ENCODE measurements at regions not wholly inside any gene's neighbourhood (a gene's known extent, or its start where the extent isn't known, plus 50 kb on each side); places are given as distances from the start of the nearest gene placed in this dataset.

- no peaks in the 10 kb centered on the region for H3K4me1 ChIP-seq
- H3K27me3 ChIP-seq (replicated peaks; ENCODE audit: control insufficient read depth, insufficient read depth, low read length) = no peaks in the 10 kb centered on the region
- H3K4me1 Mint-ChIP-seq (ENCODE audit: low read depth, unreplicated experiment) = no peaks in the 10 kb centered on the region
- ChIA-PET CTCF (no interaction called here), POLR2A (no interaction called here)
- no peak for TF ChIP-seq CTCF (IDR thresholded peaks at IDR 0.05; ENCODE audit: insufficient read depth in 1 of 2, low read depth in 1 of 2, low read length in 1 of 2, severe bottlenecking in 1 of 2, unreplicated experiment in 1 of 2)
- H3K9me3 Mint-ChIP-seq (ENCODE audit: unreplicated experiment) = no peaks in the 10 kb centered on the region
- H3K27me3 Mint-ChIP-seq (ENCODE audit: insufficient read depth, unreplicated experiment) = no peaks in the 10 kb centered on the region
- DNase-seq = no peak
- no peaks in the 10 kb centered on the region for H3K36me3 Mint-ChIP-seq (ENCODE audit: insufficient read depth, unreplicated experiment)
- no peaks in the 10 kb centered on the region for H3K9me3 ChIP-seq
- no peak overlapping the region for H3K4me3 ChIP-seq (ENCODE audit: low read depth, low read length)
- intact Hi-C loops (cut with micrococcal nuclease; ENCODE audit: unreplicated experiment) = no loop called here
- H3K27ac Mint-ChIP-seq (ENCODE audit: unreplicated experiment) = no peak overlapping the region
- BruUV-seq (replicated peaks) = no TSS peak
- H3K36me3 ChIP-seq (ENCODE audit: control insufficient read depth, insufficient read depth, low read length) = no peaks in the 10 kb centered on the region
- no peak overlapping the region for H3K4me3 Mint-ChIP-seq (ENCODE audit: unreplicated experiment)
Observed at GRCh38 chr18:60950634-60951033, 382.6 kb upstream of the CDH20 start.

GRCh38 chr18:60951091-60951490, 382.1 kb upstream of the CDH20 start:
- intact Hi-C loops (cut with micrococcal nuclease; ENCODE audit: unreplicated experiment) = no loop called here
- Histone ChIP-seq H3K36me3 (ENCODE audit: control insufficient read depth, insufficient read depth, low read length) (no peaks in the 10 kb centered on the region), H3K4me1 (no peaks in the 10 kb centered on the region), H3K4me3 (ENCODE audit: low read depth, low read length) (no peak overlapping the region), H3K27me3 (replicated peaks; ENCODE audit: control insufficient read depth, insufficient read depth, low read length) (no peaks in the 10 kb centered on the region), H3K9me3 (no peaks in the 10 kb centered on the region)
- Mint-ChIP-seq H3K9me3 (ENCODE audit: unreplicated experiment) (no peaks in the 10 kb centered on the region), H3K4me1 (ENCODE audit: low read depth, unreplicated experiment) (no peaks in the 10 kb centered on the region), H3K27me3 (ENCODE audit: insufficient read depth, unreplicated experiment) (no peaks in the 10 kb centered on the region), H3K4me3 (ENCODE audit: unreplicated experiment) (no peak overlapping the region), H3K27ac (ENCODE audit: unreplicated experiment) (no peak overlapping the region), H3K36me3 (ENCODE audit: insufficient read depth, unreplicated experiment) (no peaks in the 10 kb centered on the region)
- no peak for TF ChIP-seq CTCF (IDR thresholded peaks at IDR 0.05; ENCODE audit: insufficient read depth in 1 of 2, low read depth in 1 of 2, low read length in 1 of 2, severe bottlenecking in 1 of 2, unreplicated experiment in 1 of 2)
- ChIA-PET POLR2A (no interaction called here), CTCF (no interaction called here)
- no TSS peak for BruUV-seq (replicated peaks)
- DNase-seq = no peak

GRCh38 chr18:60962625-60963024, 370.6 kb upstream of the CDH20 start:
- no peaks in the 10 kb centered on the region for H3K27me3 ChIP-seq (replicated peaks; ENCODE audit: control insufficient read depth, insufficient read depth, low read length)
- DNase-seq = no peak
- BruUV-seq (replicated peaks) = no TSS peak
- no peaks in the 10 kb centered on the region for H3K36me3 ChIP-seq (ENCODE audit: control insufficient read depth, insufficient read depth, low read length)
- Mint-ChIP-seq H3K4me3 (ENCODE audit: unreplicated experiment) (no peak overlapping the region), H3K9me3 (ENCODE audit: unreplicated experiment) (no peaks in the 10 kb centered on the region), H3K36me3 (ENCODE audit: insufficient read depth, unreplicated experiment) (no peaks in the 10 kb centered on the region), H3K27ac (ENCODE audit: unreplicated experiment) (no peak overlapping the region), H3K4me1 (ENCODE audit: low read depth, unreplicated experiment) (no peaks in the 10 kb centered on the region), H3K27me3 (ENCODE audit: insufficient read depth, unreplicated experiment) (no peaks in the 10 kb centered on the region)
- intact Hi-C loops (cut with micrococcal nuclease; ENCODE audit: unreplicated experiment) = no loop called here
- no peaks in the 10 kb centered on the region for H3K4me1 ChIP-seq
- no peak overlapping the region for H3K4me3 ChIP-seq (ENCODE audit: low read depth, low read length)
- ChIA-PET CTCF (no interaction called here), POLR2A (no interaction called here)
- no peaks in the 10 kb centered on the region for H3K9me3 ChIP-seq
- TF ChIP-seq CTCF (IDR thresholded peaks at IDR 0.05; ENCODE audit: insufficient read depth in 1 of 2, low read depth in 1 of 2, low read length in 1 of 2, severe bottlenecking in 1 of 2, unreplicated experiment in 1 of 2) = no peak

Data from Caco-2 (cell line).